Adipose tissue (tissue), 3 donors: ENCODE measurements at regions not wholly inside any gene's neighbourhood (a gene's known extent, or its start where the extent isn't known, plus 50 kb on each side); places are given as distances from the start of the nearest gene placed in this dataset.

Experiments used
- H3K27ac ChIP-seq: one replicate; pipeline ENCODE4 v1.5.1; 2013; ENCODE audit warnings: low read depth, low read length
- WGBS, 3 donors: extraction: QIAGEN DNeasy Blood & Tissue Kit; methylation state at CpG; one replicate each; pipeline ENCODE4 v1.1.7; 2013; 5-methylcytosine and 5-hydroxymethylcytosine counted together
- donor health status: healthy with polysubstance abuse.
- donor health status: Bipolar disorder and iron deficiency.
- donor health status: healthy.

DNA sequence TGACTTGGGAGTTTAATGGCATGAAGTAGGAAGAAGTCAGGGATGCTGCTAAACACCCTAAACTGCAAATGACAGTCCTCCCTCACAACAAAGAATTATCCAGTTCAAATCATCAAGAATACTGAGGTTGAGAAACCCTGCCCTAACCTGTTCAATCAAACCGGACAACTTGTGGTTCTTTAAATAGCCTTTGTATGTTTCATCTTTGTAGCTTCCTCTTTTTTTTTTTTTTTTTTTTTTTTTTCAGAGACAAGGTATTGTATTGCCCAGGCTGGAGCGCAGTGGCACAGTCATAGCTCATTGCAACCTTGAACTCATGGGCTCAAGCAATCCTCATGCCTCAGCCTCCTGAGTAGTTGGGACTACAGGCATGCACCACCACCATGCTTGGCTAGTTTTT is 52.5 kb upstream of the TTC29 start:
- 65 to 93% (median 75%) methylated on average over 2 of the region's 2 CpGs for WGBS, 3 donors
- no peak overlapping the region for H3K27ac ChIP-seq

DNA sequence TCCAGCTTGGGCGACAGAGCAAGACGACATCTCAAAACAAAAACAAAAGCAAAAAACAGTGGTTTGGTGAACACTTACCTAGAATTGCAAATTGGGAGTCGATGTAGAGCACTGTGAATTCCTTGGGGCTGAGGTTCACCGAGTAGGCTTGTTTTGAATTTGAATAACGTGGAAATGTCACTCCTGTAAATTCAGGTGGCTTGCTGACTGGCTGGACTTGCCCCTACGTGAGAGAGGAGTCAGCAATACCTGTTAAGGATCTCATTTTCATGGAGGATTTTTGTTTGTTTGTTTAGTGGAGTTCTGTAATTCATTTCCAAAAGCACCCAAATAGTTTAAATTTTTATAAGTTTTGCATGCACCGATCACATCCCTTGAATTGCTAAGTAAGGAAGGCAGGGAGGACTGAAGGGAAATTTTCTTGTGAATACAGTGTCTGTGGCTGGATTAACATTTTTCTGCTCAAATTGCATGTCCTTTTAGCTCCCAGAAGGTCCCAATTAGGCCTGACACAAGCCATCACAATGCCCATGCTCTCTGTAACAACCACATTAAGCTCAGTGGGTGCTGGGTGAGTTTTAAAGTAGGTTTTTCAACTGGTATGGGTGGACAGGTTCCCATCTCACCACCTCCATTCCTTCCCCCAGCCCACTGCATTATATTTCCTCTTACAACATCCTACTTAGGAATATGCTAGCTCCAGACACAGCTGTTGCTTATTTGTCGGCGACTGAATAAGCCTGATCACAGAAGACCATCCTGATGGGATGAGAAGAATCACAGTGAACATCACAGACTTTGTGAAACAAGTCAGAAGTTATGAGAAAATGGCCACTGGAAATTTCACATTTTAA is 58.5 kb upstream of the TTC29 start:
- WGBS, 3 donors: 74 to 82% (median 75%) methylated on average over 9 of the region's 9 CpGs
- no peak overlapping the region for H3K27ac ChIP-seq

DNA sequence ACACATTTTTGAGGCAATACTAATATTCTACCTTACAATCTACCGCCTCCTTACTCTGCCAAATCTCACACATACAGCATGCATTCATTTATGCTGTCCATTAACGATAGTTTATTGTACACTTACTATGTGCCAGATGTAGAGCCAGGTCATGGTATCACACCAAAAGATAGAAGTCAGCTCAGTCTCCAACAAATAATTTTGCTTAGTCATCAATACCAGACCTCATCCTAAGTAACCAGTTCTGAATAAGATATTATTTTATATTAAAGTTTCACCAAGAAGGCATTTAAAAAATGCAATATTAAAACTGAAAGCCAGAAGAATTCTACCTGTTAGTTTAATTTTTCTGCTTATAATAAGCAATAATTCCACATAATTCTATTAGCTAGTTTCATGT is 60.6 kb upstream of the TTC29 start:
- no peak overlapping the region for H3K27ac ChIP-seq
- WGBS, 3 donors: 91 to 94% (median 91%) methylated on average over 2 of the region's 2 CpGs

DNA sequence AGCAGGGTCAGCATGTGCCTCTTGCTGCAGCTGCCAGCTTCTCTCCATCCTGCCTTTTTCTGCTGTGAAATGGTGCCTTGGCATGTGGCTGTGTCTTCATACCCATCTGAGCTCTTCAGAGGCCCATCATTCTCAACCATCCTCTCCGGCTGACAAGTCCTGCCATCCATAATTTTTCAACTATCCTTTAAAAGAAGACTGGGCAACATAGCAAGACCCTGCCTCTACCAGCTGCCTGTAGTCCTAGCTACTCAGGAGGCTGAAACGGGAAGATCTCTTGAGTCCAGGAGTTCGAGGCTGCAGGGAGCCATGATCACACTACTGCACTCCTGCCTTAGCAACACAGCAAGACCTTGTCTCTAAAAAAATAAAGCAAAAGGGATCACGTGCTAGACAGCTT is 64.2 kb upstream of the TTC29 start:
- 81 to 88% (median 86%) methylated on average over 4 of the region's 4 CpGs for WGBS, 3 donors

DNA sequence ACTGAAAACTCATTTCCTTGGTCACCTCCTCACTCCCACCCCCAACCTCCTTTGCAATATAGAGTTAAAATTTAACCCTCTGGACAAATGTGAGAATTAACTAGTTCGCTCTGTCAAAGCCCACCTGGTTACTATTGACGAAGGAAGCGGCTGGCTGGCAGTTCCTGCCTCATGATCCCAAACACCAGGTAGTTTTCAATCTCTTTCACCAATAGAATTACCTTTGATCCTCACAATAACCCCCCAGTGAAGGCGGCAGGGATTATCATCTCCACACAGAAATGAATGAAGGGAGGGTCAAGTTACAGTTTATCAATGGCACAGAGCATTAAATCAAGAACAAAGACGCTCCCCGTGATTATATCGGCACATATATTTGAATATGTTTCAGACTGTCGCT is 65.7 kb upstream of the TTC29 start:
- H3K27ac ChIP-seq: no peak overlapping the region
- 35 to 81% (median 78%) methylated on average over 8 of the region's 8 CpGs for WGBS, 3 donors

More for the DNA sequence above, 64.2 kb upstream of the TTC29 start:
- H3K27ac ChIP-seq: no peak overlapping the region

DNA sequence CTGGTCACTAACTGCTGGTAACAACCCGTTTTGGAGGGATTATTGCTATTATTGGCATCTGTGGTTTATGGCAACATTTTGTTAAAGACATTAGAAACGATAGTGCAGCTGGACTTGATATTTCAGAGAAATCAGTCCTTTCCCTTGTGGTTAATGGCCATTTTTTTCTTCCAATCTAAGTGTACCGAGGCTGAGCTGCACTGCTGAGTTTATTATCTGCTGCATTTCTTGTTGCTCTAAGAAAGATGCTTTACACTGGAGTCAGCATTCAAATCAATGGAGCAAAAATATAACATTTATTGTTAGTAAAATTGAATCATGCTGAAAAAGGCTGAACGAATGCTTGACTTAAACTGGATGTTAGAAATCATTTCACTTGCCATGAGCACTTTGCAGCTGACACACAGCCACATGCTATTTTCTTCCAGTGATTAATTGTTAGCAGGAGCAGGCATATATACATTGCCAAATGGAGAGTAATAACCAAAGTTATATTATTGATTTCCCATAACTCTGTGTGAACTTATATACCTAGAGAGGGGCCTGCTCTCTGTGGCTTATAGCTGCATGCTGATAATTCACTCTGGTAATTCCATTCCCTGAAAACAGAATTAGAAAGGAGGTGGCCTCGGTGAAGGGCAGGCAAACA is 66.5 kb upstream of the TTC29 start:
- 53 to 69% (median 65%) methylated on average over 5 of the region's 5 CpGs for WGBS, 3 donors

DNA sequence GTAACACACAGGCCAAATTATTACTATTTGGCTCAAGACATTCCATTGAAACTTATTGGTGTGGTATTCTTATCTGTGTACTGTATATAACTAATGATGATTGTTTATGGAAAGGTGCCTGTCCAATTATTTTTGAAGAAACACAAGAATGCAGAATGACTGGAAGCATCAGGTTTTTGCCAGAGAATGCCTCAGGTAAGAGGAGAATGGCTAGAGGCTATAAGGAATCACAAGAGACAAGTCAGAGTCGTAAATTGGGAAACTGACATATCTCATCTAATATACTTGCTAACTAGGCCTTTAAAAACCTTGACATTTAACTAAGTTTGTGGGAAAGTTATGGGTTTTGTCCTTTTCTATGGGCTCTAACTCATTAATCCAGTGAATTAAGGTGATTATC is 69.3 kb upstream of the TTC29 start:
- no peak overlapping the region for H3K27ac ChIP-seq
- WGBS, 3 donors: 81 to 92% (median 85%) methylated on average over 1 of the region's 1 CpG

More for the DNA sequence above, 66.5 kb upstream of the TTC29 start:
- H3K27ac ChIP-seq: no peak overlapping the region

DNA sequence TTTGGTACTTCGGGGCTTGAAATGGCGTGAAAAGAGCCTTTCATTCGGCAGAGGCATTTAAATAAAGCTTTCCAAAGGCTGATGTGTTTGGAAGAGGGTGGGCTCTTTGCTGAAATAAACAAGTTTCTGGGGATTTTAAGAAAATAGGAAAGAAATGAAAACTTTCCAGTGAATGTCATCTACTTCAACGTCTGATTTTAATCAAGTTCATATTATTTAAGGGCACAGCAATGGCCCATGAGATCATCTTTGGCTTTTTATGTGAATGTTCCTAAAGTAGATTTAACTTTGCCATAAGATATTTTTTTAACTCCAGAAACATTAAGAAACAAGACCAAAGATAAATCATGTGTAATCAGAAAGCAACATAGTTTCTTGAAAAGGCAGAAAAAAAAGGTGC is 69.8 kb upstream of the TTC29 start:
- WGBS, 3 donors: 27 to 59% (median 34%) methylated on average over 4 of the region's 4 CpGs
- H3K27ac ChIP-seq: no peak overlapping the region

DNA sequence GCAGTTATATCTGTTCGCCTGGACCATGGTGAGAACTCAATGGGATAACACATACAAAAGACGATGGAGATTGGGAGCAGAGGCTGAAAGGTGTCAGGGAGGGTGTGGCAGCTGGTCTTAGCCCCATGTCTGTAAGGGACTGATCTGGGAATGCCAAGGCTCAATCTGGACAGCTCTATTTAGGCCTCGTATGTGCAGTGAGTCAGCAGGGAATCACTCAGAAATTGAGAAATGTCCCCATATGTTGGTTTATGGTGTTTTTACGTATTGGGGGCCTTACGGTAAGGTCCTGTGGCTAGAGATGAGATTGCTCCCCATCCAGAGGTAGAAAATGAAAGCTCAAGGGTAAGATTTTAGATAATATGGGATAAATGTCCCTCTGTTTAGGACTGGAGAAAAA is 71.4 kb upstream of the TTC29 start:
- H3K27ac ChIP-seq: no peak overlapping the region
- 82 to 85% (median 84%) methylated on average over 5 of the region's 5 CpGs for WGBS, 3 donors

DNA sequence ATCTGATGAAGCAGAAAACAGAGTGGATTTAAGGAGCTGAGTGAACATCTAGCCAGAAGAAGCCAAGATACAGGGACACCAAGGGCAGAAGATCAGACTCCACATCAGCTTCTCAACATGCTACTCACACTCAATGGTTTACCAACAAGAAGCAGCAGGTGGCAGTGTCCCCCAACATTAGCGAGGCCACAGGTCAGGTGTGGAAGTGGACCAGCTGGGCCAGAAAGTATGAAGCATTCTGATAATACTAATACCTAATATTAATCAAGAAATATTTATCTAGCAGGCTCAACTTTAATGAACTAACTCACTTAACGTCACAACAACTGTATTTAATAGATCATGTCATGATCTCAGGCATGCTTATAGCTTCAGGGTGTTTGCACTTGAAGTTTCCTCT is 73.4 kb upstream of the TTC29 start:
- H3K27ac ChIP-seq: no peak overlapping the region
- WGBS, 3 donors: 38 to 75% (median 60%) methylated on average over 2 of the region's 2 CpGs

DNA sequence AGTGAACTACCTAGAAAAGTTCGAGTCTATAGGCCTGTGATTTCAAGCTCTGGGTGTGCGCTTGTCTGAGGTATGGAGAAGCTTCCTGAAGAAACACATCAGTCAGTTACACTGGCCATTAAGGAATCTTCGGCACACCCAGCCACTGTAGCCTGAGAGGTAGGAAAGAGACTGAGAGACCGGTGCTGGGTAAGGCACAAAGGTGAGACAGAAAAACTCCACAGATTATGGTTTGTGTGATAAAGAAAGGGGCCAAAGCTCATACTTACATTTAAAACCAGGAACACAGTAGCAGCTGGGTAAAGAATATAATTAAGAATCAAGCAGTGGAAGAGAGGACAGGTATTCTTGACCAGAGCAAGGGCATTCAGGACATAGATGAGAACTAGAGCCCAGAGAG is 74.8 kb upstream of the TTC29 start:
- H3K27ac ChIP-seq: no peak overlapping the region
- WGBS, 3 donors: 81 to 92% (median 89%) methylated on average over 4 of the region's 4 CpGs

DNA sequence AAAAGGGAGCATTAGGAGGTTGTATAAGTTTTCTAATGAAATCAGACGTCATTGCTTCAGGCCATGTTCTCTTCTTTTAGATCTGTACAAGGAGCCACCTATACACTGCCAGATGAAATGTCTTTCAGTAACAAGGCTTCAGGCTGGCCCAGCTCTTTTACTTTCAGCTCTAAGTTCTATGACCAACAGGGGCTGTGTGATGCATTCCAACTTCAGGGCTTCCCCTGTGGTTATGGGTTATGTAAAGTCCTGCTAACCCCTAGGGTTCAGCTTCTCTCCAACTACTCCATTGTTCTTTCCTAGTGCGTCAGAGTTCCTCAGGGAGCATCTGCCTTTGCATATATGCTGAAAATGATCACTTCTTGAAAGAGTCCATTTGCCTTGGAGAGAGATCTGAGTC is 79.4 kb upstream of the TTC29 start:
- H3K27ac ChIP-seq: no peak overlapping the region
- WGBS, 3 donors: 86 to 91% (median 86%) methylated on average over 2 of the region's 2 CpGs

DNA sequence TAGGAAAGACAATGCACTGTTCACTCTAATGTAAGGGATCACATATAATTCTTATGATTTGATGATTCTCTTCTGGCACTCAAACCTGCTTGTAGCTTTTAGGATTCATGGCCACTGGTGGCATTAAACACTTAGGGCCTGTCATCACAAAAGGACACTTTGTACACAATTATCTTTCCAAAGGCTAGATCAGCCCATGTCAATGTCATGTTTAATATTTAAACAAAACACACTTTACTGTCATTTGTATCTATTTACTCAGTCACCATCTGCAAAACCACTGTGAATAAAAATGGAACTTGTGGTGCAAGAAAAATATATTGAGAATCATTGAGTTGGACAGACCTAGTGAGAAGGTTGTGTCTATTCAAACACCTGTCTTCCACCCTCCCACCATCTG is 83.6 kb upstream of the TTC29 start:
- H3K27ac ChIP-seq: no peak overlapping the region

DNA sequence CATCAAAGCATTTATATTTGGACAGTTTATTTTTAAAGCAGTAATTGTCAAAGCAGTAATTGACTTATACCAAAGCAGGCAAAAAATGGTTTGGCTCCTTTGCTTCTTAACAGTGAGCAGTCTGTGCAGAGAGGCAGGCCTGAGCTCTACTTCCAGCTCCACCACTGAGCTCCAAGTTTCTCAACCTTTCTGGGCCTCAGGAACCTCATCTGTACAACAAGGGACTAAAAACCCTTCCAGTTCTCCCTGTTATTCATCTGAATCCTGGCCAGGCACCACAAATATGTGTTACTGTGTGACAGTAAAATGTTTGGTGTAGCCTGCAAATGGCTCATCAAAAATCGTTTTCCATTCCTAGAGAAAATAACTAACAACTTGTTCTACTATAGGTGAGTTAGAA is 88.7 kb upstream of the TTC29 start:
- 45 to 66% (median 61%) methylated on average over 1 of the region's 1 CpG for WGBS, 3 donors

DNA sequence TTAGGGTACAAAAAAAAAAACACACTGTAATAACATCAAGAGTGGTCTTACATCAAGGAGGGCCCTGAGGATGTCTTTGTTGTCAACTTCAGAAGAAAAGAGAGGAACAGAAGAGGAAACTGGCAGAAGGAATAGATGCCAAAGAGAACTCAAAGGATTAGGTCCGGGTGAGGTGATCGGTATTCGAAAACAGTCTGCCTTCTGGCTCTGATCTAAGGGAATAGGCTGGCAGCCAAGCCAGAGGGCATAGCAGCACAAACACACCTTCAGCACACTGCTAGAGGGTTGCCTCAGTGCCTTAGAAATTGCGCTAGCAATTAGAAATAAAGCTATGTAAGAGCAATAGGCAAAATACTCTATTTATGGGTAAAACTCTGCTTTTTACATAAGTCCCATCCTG is 91.4 kb upstream of the TTC29 start:
- H3K27ac ChIP-seq: no peak overlapping the region
- WGBS, 3 donors: 86 to 89% (median 88%) methylated on average over 4 of the region's 4 CpGs

More for the DNA sequence above, 88.7 kb upstream of the TTC29 start:
- H3K27ac ChIP-seq: no peak overlapping the region

DNA sequence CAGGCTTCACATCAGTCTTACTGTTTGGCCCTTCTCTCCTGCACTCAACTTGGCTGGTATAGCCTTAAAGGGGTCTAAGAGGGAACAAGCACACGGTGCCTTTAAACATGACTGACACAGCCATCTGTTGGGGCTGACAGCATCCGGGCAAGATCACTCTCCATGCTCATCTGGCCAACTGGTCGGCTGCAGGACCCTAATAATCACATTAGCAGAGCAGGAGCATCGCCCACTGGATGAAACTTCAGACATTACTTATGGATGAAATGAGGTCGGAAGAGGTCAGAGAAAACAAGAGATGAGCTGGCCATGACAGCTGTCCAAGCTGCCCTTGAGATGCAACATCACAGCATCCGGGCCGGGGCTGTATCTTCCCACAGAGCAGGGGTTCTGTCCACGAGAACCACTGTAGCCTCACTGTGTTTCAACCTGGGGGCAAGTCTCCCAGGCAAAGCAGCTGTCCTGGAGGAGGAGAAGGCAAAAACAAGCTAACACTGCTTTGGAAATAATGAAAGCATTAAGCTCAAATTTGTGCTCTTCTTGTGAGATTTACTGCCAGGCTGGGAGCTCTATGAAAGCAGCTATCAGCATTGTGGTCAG is 94.4 kb upstream of the TTC29 start:
- 72 to 84% (median 76%) methylated on average over 8 of the region's 8 CpGs for WGBS, 3 donors
- no peak overlapping the region for H3K27ac ChIP-seq

DNA sequence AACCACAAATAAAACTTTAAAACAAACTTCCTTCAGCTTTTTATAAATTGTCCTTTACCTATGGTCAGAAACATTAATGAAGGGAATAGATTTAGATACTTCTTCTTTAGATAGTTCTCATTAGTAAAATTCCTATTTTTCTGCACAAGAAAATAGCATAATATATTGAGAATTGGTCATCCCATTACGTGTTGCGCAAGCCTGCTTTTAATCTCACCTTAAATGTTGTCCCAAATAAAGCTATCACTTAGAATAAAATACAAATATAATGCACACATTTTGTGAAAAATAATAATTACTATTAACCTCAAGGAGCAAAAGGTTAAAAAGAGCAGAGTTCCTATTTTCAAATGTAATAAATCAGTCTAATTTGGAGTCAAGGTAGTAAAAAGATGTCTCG is 95.2 kb upstream of the TTC29 start:
- H3K27ac ChIP-seq: no peak overlapping the region
- 85 to 88% (median 85%) methylated on average over 3 of the region's 3 CpGs for WGBS, 3 donors

DNA sequence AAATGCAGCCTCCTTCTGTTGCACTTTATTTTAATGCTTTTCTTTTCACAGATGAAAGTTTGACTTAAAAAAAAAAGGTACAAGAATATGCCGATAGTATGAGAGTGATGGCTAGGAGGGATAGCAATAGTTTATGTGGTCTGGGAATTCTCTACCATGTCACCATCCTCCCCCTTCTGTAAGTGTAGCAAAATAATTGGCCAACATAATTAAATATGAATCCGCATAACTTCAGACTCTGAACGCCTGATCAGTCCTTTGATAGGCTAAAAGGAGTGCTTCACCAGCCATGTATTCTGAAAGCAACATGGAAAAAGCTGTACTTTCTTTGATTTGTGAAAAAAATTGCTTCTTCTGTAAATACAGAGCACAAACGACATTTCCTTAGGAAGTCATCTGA is 95.7 kb upstream of the TTC29 start:
- no peak overlapping the region for H3K27ac ChIP-seq
- WGBS, 3 donors: 38 to 51% (median 46%) methylated on average over 4 of the region's 4 CpGs

DNA sequence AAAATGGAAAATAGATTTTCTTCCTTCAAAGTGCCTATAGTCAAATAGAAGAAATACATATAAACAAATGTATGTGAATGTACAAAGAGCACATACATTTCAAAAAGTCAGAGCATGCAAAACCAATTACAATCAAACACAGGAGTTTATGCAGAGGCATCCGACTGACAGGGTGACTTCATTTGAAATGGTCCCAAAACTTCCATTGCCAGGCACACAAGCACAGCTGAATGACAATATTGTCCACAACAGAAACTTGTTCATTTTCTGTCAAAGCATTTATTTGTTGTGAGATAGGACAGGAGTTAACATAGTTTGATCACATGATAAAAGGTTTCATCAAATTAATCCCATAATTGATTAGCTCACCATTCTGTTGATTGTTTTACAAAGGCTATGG is 96.4 kb upstream of the TTC29 start:
- H3K27ac ChIP-seq: no peak overlapping the region
- WGBS, 3 donors: 77 to 81% (median 78%) methylated on average over 1 of the region's 1 CpG

DNA sequence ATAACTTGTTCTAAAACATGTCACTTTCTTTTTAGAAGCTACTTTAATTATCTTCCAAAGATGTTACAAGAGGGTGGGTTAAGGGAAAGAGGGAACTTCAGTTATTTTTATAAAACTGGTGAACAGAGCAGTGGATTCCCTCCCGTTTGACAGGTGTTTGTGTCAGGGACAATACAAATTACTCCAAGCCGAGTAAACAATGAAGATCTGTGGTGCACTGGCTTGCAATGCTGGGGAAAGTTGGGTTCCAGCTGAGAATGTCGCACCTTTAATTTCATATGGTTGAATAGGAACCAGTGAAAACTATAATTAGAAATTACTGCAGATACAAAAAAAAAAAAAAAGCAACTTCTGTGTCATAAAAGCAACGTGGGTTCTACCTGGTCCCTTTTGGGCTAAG is 98.6 kb upstream of the TTC29 start:
- 17 to 63% (median 42%) methylated on average over 4 of the region's 4 CpGs for WGBS, 3 donors
- no peak overlapping the region for H3K27ac ChIP-seq
